ENCODE measurements at regions not wholly inside any gene's neighbourhood (a gene's known extent, or its start where the extent isn't known, plus 50 kb on each side); places are given as distances from the start of the nearest gene placed in this dataset.

DNA sequence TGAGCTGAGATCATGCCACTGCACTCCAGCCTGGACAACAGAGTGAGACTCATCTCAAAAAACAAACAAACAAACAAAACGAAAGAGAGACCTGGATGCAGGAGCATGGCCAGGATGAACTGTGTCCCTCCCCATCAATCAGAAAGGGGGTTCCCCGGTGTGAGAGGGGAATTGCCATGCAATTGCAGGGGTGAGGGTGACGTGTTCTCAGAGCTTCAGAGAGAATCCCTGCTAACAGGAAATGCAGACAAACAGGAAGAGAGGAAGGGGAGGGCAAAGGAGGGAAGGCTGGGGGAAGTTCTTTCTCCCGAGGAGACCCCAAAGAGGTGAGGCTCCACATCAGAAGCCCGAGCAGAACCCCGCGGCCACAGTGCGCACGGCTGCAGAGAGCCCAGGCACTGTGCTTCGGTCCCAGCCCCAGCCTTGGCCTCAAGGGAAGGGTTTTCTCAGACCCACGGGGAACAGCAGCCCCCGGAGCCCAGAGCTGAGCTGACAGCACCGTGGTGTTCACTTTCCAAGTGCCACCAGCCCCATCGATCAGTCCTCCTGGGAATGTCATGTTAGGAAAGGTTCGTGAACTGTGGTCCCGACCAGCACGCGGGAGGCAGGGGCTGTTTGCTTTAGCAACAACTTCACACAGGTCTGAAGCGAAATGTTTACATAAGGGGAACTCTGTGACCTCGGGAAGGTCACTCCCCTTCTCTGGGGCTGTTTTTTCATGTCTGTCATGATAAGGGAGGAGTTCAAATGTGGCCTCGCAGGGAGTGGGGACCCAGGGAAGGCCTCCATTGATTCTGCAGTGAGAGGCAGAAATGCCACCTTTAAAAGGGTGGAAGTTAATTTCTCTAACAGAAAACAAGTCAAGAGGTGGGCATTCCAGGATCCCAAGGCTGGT lies 108.0 kb upstream of the ANO1 start (continued):
- no peak for TF ChIP-seq PBX3 (CRISPR knock-in tag; IDR thresholded peaks at IDR 0.05; ENCODE audit: borderline replicate concordance)
- TF ChIP-seq KLF15 (CRISPR knock-in tag; IDR thresholded peaks at IDR 0.05; ENCODE audit: borderline replicate concordance), result no peak; the same call in 1 of the 2 replicates
- peak; percentile 73; the same call in 1 of the 2 replicates for TF ChIP-seq YEATS2 (CRISPR knock-in tag; IDR thresholded peaks at IDR 0.05; ENCODE audit: borderline replicate concordance)
- TF ChIP-seq SAFB2 (CRISPR knock-in tag; IDR thresholded peaks at IDR 0.05; ENCODE audit: borderline replicate concordance, low read depth), result no peak
- TF ChIP-seq KDM1A (CRISPR knock-in tag; IDR thresholded peaks at IDR 0.05), result peak; percentile 86; the same call in 1 of the 2 replicates
- TF ChIP-seq CENPX (CRISPR knock-in tag; IDR thresholded peaks at IDR 0.05), result no peak
- TF ChIP-seq ZNF761 (CRISPR knock-in tag; conservative IDR thresholded peaks at IDR 0.05), result 0 out of 2 replicates have a peak, but pooled peaks have one; percentile 66
- no peak for TF ChIP-seq YY1 (IDR thresholded peaks at IDR 0.05; ENCODE audit: insufficient read depth, insufficient replicate concordance, low read depth, low read length)
- peak; percentile 90 for TF ChIP-seq NKX3-1 (CRISPR knock-in tag; IDR thresholded peaks at IDR 0.05)
- TF ChIP-seq ZNF607 (CRISPR knock-in tag; IDR thresholded peaks at IDR 0.05; ENCODE audit: borderline replicate concordance), result peak; percentile 77; the same call in 1 of the 2 replicates
- TF ChIP-seq ZFY (CRISPR knock-in tag; IDR thresholded peaks at IDR 0.05), result peak; percentile 62
- TF ChIP-seq, protein P1, sequence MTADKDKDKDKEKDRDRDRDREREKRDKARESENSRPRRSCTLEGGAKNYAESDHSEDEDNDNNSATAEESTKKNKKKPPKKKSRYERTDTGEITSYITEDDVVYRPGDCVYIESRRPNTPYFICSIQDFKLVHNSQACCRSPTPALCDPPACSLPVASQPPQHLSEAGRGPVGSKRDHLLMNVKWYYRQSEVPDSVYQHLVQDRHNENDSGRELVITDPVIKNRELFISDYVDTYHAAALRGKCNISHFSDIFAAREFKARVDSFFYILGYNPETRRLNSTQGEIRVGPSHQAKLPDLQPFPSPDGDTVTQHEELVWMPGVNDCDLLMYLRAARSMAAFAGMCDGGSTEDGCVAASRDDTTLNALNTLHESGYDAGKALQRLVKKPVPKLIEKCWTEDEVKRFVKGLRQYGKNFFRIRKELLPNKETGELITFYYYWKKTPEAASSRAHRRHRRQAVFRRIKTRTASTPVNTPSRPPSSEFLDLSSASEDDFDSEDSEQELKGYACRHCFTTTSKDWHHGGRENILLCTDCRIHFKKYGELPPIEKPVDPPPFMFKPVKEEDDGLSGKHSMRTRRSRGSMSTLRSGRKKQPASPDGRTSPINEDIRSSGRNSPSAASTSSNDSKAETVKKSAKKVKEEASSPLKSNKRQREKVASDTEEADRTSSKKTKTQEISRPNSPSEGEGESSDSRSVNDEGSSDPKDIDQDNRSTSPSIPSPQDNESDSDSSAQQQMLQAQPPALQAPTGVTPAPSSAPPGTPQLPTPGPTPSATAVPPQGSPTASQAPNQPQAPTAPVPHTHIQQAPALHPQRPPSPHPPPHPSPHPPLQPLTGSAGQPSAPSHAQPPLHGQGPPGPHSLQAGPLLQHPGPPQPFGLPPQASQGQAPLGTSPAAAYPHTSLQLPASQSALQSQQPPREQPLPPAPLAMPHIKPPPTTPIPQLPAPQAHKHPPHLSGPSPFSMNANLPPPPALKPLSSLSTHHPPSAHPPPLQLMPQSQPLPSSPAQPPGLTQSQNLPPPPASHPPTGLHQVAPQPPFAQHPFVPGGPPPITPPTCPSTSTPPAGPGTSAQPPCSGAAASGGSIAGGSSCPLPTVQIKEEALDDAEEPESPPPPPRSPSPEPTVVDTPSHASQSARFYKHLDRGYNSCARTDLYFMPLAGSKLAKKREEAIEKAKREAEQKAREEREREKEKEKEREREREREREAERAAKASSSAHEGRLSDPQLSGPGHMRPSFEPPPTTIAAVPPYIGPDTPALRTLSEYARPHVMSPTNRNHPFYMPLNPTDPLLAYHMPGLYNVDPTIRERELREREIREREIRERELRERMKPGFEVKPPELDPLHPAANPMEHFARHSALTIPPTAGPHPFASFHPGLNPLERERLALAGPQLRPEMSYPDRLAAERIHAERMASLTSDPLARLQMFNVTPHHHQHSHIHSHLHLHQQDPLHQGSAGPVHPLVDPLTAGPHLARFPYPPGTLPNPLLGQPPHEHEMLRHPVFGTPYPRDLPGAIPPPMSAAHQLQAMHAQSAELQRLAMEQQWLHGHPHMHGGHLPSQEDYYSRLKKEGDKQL (CRISPR knock-in tag; IDR thresholded peaks at IDR 0.05; ENCODE audit: low read depth), result peak; percentile 100
- no peak for TF ChIP-seq RFX3 (CRISPR knock-in tag; IDR thresholded peaks at IDR 0.05)
- peak; percentile 57; the same call in 1 of the 2 replicates for TF ChIP-seq ZNF441 (CRISPR knock-in tag; IDR thresholded peaks at IDR 0.05; ENCODE audit: borderline replicate concordance)
- peak; percentile 95 for TF ChIP-seq ZNF205 (CRISPR knock-in tag; IDR thresholded peaks at IDR 0.05)
- TF ChIP-seq ZNF33B (CRISPR knock-in tag; IDR thresholded peaks at IDR 0.05), result no peak
- TF ChIP-seq, protein P2, sequence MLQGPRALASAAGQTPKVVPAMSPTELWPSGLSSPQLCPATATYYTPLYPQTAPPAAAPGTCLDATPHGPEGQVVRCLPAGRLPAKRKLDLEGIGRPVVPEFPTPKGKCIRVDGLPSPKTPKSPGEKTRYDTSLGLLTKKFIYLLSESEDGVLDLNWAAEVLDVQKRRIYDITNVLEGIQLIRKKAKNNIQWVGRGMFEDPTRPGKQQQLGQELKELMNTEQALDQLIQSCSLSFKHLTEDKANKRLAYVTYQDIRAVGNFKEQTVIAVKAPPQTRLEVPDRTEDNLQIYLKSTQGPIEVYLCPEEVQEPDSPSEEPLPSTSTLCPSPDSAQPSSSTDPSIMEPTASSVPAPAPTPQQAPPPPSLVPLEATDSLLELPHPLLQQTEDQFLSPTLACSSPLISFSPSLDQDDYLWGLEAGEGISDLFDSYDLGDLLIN (CRISPR knock-in tag; IDR thresholded peaks at IDR 0.05; ENCODE audit: borderline replicate concordance), result no peak
- no peak for TF ChIP-seq MBD4 (IDR thresholded peaks at IDR 0.05; ENCODE audit: borderline replicate concordance, low read length)
- TF ChIP-seq, protein P3, sequence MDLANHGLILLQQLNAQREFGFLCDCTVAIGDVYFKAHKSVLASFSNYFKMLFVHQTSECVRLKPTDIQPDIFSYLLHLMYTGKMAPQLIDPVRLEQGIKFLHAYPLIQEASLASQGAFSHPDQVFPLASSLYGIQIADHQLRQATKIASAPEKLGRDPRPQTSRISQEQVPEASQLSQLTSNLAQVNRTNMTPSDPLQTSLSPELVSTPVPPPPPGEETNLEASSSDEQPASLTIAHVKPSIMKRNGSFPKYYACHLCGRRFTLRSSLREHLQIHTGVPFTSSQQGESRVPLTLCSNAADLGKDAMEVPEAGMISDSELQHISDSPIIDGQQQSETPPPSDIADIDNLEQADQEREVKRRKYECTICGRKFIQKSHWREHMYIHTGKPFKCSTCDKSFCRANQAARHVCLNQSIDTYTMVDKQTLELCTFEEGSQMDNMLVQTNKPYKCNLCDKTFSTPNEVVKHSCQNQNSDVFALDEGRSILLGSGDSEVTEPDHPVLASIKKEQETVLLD (CRISPR knock-in tag; IDR thresholded peaks at IDR 0.05; ENCODE audit: low read depth), result no peak

Measured in HepG2 (cell line).